PFSK-1 (cell line): ENCODE measurements at regions not wholly inside any gene's neighbourhood (a gene's known extent, or its start where the extent isn't known, plus 50 kb on each side); places are given as distances from the start of the nearest gene placed in this dataset.

ENCODE experiments used
- FOXP2 ChIP-seq: optimal IDR thresholded peaks from 2 replicates; pipeline ENCODE3; 2011; ENCODE audit warnings: borderline replicate concordance, control low read depth, inconsistent platforms; ENCODE audit not compliant: insufficient read depth; ENCODE audit errors: extremely low read length, extremely low read depth
- POLR2AphosphoS5 ChIP-seq: IDR thresholded peaks from 2 replicates; pipeline ENCODE4 v1.6.1; 2012; ENCODE audit warnings: low read depth, mild to moderate bottlenecking, control low read depth, low read length, moderate library complexity
- SIN3A ChIP-seq: IDR thresholded peaks from 2 replicates; pipeline ENCODE4 v1.6.1; 2012; ENCODE audit warnings: mild to moderate bottlenecking, low read length, moderate library complexity, borderline replicate concordance; ENCODE audit not compliant: insufficient read depth
- TAF1 ChIP-seq: IDR thresholded peaks from 2 replicates; pipeline ENCODE4 v1.6.1; 2012; ENCODE audit warnings: low read length, control low read depth, borderline replicate concordance; ENCODE audit not compliant: insufficient read depth
- TF ChIP-seq, protein P1 (sequence below), 2 experiments: IDR thresholded peaks; 2 replicates each; pipeline versions ENCODE4 v1.6.1 to v1.8.0; 2011 to 2012; ENCODE audit warnings: low read depth in 2 of 2, low read length in 2 of 2, control low read depth in 1 of 2, inconsistent platforms in 1 of 2, mild to moderate bottlenecking in 1 of 2, moderate library complexity in 1 of 2; ENCODE audit not compliant: insufficient read depth in 1 of 2

DNA sequence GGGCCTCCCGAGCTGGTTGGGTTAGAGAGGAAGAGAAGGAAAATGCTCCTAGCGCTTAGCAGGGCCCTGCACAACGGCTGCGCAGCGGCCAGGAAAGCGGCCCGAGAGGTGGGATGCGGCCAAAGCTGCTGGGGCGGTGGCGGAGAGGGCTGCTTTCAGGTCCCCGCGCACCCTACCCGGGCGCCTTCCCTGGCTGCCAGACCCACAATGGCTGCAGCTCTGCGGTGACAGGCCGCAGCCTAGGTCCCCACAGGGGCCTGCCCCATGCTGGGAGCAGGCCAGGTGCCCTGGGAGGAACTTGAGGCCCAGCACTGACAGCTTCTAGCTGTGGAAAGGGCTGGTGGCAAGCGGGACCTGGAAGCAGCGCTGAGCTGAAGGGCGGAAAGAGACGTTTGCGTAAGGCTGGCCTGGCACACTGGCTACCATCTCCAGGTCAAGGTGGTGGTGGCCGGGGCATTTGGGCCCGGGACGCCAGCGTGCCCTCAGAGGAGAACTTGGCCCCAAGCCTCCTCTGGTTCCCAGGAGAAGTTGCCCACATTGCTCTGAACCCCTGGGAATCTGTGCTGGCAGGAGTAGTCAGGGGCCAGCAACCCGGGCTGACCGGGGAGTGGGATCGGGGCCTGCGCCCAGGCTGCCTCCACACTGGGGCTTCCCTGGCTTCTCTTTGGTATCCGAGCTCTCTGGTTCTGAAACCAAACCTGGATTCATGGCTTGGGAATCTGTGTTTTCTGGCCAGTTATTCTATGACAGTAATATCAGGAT lies 72.9 kb upstream of the ZNF804B start:
- no peak for TF ChIP-seq SIN3A
- no peak for TF ChIP-seq POLR2AphosphoS5
- no peak for TF ChIP-seq FOXP2

DNA sequence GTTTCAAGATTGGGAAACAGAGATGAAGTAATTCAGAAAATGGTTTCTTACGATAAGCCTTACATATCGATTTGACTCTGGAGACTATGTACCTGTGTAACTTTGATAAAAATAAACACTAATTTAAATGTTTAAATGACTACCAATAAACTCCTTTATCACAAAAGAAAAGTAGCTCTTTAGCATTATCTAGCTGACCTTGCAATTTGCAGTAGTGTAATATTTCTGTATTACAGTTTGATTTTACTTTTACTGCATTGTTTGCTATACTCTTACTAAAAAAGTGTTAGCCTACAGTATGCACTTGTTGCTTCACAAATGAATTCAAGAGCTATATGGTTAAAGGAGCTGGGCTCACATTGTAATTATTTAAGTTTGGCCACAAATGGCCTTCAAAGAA lies 77.8 kb upstream of the ZNF804B start:
- TF ChIP-seq, protein P1, sequence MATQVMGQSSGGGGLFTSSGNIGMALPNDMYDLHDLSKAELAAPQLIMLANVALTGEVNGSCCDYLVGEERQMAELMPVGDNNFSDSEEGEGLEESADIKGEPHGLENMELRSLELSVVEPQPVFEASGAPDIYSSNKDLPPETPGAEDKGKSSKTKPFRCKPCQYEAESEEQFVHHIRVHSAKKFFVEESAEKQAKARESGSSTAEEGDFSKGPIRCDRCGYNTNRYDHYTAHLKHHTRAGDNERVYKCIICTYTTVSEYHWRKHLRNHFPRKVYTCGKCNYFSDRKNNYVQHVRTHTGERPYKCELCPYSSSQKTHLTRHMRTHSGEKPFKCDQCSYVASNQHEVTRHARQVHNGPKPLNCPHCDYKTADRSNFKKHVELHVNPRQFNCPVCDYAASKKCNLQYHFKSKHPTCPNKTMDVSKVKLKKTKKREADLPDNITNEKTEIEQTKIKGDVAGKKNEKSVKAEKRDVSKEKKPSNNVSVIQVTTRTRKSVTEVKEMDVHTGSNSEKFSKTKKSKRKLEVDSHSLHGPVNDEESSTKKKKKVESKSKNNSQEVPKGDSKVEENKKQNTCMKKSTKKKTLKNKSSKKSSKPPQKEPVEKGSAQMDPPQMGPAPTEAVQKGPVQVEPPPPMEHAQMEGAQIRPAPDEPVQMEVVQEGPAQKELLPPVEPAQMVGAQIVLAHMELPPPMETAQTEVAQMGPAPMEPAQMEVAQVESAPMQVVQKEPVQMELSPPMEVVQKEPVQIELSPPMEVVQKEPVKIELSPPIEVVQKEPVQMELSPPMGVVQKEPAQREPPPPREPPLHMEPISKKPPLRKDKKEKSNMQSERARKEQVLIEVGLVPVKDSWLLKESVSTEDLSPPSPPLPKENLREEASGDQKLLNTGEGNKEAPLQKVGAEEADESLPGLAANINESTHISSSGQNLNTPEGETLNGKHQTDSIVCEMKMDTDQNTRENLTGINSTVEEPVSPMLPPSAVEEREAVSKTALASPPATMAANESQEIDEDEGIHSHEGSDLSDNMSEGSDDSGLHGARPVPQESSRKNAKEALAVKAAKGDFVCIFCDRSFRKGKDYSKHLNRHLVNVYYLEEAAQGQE (IDR thresholded peaks at IDR 0.05; ENCODE audit: insufficient read depth in 1 of 2, low read depth in 2 of 2, low read length in 2 of 2): no peak
- TF ChIP-seq FOXP2 (no peak), POLR2AphosphoS5 (no peak), SIN3A (no peak), TAF1 (no peak)

DNA sequence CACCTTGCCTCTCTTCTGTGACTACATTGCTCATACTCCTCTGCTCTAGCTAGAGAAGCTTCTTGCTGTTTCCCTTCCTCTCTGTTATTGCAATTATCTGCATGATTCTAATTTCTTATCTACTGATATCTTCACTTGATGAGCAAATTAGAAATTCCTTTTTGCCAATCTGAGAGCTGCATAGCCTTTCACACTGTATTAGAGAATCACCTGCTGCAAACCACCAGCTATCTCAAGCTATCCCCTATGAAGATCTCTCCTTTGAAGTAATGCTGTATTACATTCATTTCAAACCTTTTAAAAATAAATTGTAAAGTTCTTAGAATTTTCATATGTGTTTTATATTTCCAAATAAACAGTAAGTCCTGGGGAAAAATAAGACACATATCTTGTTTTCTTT lies 89.0 kb upstream of the ZNF804B start:
- TF ChIP-seq POLR2AphosphoS5 (no peak), SIN3A (no peak), TAF1 (no peak), FOXP2 (no peak)
- TF ChIP-seq, protein P1 (IDR thresholded peaks at IDR 0.05; ENCODE audit: insufficient read depth in 1 of 2, low read depth in 2 of 2, low read length in 2 of 2): no peak

DNA sequence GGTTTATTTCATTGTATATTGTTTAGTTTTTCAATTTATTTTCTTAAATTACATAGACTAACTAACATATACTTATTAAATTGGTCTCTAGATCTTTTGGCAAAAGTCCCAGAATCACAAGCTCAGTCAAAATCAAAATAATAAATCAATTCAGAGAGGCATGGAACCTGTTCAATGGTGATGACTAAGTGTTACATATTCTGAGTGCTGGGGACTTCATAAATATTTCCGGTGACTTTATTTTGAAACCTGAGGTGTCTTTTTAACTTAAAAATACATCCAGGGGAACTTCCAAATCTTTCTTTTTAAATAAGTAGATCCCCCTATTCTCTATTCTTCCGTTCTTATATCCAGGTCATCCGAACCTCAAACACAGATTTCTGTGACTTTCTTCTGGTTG lies 89.6 kb upstream of the ZNF804B start:
- TF ChIP-seq POLR2AphosphoS5 (no peak), SIN3A (no peak), TAF1 (no peak), FOXP2 (no peak)
- TF ChIP-seq, protein P1 (IDR thresholded peaks at IDR 0.05; ENCODE audit: insufficient read depth in 1 of 2, low read depth in 2 of 2, low read length in 2 of 2): no peak

DNA sequence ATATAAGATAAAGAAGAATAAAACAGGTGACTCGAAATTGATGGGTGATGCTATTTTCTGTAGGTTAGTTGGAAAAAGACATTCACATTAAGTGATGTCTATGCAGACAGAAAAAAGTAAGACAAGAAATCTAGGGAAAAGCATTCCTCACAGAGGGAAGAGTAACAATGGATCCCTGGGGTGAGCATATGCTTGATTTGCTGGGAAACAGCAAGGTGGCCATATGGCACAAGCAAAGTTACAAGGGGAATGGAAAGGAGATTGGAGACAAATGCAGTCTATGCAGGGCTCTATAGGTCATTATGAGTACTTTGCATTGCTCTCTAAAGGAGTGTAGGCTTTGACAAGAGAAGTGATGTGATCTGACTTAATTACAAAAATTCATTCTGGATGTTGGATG lies 90.9 kb upstream of the ZNF804B start:
- no peak for TF ChIP-seq SIN3A
- no peak for TF ChIP-seq POLR2AphosphoS5
- TF ChIP-seq, protein P1 (IDR thresholded peaks at IDR 0.05; ENCODE audit: insufficient read depth in 1 of 2, low read depth in 2 of 2, low read length in 2 of 2): no peak
- no peak for TF ChIP-seq FOXP2
- TF ChIP-seq TAF1: no peak

DNA sequence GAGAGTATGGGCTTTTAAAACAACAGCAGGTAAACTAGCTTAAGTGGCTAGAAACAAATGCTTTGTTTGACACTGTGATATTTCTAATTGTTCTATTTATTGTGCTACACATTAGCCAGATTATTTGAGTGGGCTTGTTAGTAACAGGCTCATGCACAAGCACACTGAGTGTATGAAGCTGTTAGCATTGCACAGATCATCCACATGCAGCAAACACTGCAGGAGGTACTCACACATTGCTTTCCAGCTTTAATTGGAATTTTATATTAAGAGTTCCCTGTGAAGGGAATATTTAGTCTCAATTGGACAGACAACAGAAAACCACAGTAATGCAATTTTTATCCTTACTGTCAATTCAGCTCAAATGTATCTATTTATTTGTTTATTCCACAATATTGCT lies 92.9 kb upstream of the ZNF804B start:
- TF ChIP-seq SIN3A (no peak), TAF1 (no peak), POLR2AphosphoS5 (no peak), FOXP2 (no peak)
- TF ChIP-seq, protein P1 (IDR thresholded peaks at IDR 0.05; ENCODE audit: insufficient read depth in 1 of 2, low read depth in 2 of 2, low read length in 2 of 2): no peak
